Dedifferentiated amniotic fluid mesenchymal stem cell (primary cell): ENCODE measurements at regions not wholly inside any gene's neighbourhood (a gene's known extent, or its start where the extent isn't known, plus 50 kb on each side); places are given as distances from the start of the nearest gene placed in this dataset.
A peak's percentile ranks its signal among the peaks of the same experiment; 100 is the strongest.
"Not testable (repeated sequence)": the region's sequence is repeated elsewhere in the genome, so short reads cannot be mapped to it uniquely, and the experiment has no call there.

ENCODE experiments used
- DNase-seq: peaks from one replicate; pipeline ENCODE4 v3.0.0-alpha.2; 2016; ENCODE audit errors: extremely low spot score

DNA sequence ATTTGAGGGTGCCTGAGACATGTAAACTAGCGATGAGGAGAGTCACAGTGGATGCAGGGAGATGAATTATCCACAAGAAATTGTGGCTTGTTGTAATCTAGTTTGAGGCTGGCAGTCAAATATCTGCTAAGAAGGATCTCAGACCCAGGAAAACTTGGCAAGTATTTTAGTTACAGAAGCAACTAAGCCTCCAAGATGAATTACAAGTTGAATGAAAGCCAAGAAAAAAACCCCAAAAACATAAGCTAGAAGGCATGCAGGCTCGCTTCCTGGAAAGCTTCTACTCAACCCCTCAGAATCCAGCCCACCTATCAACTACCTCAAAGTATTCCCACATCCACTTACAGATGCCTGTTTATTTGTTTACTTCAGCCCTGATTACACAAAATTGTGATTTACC lies 696.9 kb downstream of the MAT2B start:
- peak; percentile 35 for DNase-seq

DNA sequence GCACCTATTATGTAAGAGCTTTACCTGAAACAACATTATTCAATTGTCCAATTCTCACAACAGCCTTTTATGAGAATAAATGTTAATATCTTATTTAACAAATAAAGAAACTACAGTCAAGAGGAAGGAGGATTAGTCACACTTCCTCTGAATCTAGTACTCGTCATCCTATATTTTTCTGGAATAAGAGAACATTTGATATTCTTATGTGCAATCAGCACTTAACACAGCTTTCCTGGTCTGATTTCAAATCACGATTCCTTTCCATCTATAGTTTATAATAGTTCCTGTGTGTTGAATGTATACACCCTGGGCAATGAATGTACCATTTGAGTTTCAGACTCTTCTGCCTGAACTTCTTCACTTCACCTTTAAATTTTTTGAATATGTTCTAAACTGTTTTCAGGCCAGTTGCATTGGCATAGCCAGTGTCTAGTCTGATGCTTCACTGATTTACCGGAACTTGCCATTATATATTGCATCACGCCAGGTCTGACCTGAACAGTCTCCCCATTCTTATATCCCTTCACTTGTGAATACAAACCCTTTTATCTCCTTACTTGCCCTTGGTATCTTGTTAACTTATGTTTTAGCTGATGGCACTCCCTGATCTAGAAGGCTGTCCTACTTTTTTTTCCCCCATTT lies 698.3 kb downstream of the MAT2B start:
- no peak for DNase-seq

GRCh38 chr5:164204338-164204946 lies 699.0 kb downstream of the MAT2B start:
- DNase-seq, result peak; percentile 93

- DNase-seq, result no peak
These were observed 700.8 kb downstream of the MAT2B start for GRCh38 chr5:164206196-164206595.

DNA sequence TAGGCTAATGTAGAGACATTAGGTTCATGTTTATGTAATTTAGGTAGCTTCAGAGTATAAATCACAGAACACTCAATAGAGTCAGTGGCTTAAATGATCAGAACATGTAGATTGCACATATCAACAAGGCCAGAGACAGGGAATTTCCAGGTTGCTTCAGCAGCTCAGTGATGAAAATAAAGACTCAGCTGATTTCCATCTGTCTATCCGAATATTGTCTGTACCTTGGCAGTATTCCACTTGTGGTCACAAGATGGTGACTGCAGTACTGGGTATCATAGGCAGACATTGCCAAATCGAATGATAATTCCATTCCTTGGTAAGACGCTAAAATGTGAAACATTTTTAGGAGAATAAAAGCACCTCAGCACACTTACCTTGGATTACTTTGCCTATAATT lies 702.2 kb downstream of the MAT2B start:
- DNase-seq, result no peak

GRCh38 chr5:164210491-164210890 lies 705.1 kb downstream of the MAT2B start:
- DNase-seq, result no peak

- no peak for DNase-seq
These were observed 709.3 kb downstream of the MAT2B start for GRCh38 chr5:164214698-164215097.

DNA sequence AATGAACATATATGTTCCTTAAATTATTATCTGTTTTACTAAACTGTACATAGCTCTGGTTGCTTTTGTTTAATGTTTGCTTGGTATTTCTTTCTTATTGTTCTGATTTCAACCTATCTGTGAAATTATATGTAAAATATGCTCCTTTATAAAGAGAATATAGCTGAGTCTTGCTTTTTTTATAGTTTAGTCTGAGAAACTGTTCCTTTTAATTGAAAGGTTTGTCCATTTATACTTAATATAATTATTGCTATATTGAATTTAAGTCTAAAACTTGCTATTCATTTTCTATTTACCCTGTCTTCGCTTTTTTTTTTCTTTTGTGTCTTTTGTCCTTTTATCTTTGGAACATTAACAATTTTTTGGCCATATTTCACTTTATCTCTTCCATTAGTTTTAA lies 712.0 kb downstream of the MAT2B start:
- no peak for DNase-seq

DNA sequence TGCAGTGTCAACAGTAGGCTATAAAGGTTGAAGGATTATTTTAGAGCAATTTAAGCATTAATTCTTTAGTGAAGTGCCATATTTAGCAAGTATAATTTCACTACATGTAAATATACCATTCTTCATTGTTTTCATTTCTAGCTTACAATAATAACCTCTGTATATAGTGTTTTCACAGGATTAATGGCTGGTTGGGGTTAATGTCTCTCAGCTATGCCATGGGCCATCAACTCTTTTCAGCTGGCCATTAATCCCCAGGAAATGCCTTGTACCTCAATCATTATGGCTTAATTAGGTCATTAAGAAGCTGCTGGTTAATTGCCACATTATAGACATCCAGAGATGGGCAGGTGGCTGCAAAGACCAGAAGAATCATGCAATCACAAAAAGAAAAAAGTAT lies 715.1 kb downstream of the MAT2B start:
- DNase-seq, result no peak

GRCh38 chr5:164224236-164224635 lies 718.8 kb downstream of the MAT2B start:
- no peak for DNase-seq

DNA sequence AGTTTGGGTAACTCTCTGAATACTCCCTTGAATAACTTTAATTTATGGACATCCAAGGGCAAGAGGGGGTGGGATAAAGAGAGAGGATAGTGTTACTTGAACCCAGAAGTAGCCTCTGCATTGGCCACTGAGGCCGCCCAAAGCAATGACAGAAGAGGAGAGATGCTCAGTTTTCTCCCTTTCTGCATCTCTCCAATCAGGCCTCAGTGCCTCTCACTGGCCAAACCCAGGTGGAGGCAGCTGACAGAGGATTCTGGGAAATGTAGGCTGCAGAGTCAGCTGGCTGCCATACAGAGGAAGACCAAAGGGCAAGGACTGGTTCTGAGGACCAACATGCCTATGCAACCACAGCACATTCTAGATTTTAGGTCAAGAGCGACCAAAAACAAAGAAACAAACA lies 719.4 kb downstream of the MAT2B start:
- no peak for DNase-seq

DNA sequence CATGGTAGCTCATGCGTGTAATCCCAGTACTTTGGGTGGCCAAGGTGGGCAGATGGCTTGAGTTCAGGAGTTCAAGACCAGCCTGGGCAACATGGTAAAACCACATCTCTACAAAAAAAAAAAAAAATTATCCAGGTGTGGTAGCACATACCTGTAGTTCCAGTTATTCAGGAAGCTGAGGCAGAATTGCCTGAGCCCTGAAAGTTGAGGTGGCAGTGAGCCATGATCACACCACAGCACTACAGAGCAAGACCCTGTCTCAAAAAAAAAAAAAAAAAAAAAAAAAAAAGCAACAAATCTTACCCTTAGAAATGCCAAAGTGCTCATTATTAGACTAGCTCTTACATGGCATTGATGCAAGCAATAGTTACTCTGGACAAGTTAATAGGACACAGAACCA lies 724.9 kb downstream of the MAT2B start:
- DNase-seq, result no peak

DNA sequence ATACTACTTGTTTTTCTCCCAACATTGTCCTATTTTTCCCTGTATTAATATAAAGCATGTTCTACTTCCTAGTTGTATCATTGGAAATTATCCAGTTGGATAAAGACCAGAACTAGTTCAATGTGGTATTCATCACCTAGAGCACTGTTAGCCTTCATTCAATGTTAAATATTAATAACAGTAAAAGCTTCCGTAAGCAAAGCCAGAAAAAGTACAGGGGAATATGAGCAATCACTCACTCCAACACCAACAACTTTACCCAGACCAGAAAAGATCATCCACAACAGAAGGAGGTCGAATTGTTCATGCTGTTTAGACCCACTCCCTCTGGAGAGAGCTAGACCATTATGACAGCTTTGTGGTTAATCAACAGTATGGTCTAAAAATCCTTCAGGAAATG lies 728.4 kb downstream of the MAT2B start:
- no peak for DNase-seq

GRCh38 chr5:164234321-164234720 lies 728.9 kb downstream of the MAT2B start:
- no peak for DNase-seq

DNA sequence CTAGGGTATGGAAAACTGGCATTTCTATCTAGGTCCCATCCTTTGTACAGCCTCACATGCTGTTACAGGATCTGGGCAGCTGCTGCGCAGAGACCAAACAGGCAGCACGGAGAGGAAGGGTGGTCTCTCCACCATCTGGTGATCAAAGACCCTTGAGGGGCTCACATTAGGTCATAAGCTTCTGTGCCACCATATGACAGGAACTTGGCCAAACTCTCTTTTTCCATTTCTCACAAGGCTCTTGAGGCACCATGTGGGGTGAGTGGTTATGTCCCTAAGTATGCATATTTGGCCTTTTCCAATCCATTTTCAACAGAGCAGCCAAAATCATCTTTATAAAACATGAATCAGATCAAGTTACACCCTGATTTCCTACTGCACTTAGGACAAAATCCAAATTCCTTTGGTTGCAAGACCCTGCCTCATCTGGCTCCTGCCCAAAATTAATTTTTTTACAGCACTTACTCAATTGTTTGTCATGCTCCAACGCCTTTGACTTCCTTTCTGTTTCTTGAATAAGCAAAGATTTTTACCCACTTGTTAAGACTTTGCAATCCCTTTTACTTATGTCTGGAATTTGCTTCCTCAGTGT lies 730.0 kb downstream of the MAT2B start:
- peak; percentile 21 for DNase-seq

- DNase-seq, result peak; percentile 20
These were observed 732.1 kb downstream of the MAT2B start for GRCh38 chr5:164237486-164237885.

GRCh38 chr5:164251781-164252180 lies 746.4 kb downstream of the MAT2B start:
- DNase-seq, result not testable (repeated sequence)

DNA sequence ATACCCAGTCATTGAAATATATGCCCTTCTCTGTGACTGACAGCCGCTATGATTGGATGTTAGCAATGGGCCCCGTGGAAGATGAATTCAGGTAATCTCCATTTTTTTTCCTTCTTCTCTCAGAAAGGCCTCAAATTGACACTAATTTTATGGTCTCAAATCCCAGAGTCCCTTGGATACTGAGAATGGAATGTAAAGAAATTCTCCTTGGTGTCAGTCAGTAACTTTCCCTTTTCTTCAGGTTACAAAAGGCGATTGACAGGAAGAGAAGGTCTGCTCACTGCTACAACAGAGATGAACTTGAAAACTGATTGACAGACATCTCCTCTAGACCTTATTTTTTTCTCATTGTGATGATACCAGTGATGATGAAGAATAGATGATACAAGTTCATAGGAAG lies 748.3 kb downstream of the MAT2B start:
- no peak for DNase-seq

DNA sequence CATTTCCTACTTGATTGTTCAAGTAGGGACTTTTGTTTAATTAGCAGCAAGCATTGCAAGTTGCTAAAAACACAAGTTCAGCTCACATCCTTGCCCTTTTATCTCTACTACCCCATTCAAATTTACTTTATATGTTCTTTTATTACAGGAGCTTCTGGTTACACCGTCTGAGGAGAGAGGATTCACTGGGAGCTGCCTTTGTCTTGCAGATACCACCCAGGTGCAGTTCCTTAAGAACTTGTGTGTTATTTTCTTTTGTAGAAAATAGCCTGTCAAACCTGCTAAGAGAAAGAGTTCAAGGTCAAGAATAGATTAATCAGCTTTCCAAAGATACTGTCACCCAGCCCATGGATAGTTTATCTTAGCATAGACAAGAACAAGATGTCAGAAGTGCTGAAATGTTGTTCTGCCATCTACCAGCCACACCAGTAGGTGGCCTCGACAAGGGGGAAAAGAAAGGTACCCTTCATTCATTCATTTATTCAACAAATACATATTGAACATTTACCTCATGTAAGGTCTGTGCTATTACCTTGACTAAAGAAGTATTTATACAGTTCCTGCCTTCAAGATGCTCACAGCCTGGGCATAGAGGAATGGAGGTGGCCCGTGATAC lies 750.3 kb downstream of the MAT2B start:
- no peak for DNase-seq

DNA sequence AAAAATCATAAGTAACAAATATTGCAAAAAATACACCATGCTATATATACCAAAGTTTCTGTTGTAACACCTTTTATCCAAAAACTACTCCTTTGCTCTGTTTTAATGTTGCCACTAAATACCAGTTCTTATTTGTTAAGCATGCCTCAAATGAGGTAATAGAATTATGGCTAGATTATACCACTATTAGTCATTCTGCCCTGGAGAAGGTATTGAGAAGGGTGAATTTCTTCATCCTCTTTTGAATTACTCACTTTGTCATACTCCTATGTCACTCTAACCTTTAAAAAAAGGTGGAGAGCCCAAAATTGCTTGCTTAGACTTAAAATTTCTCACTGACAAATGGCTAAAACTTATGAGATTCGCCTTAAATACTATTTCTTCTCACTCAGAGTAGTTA lies 750.9 kb downstream of the MAT2B start:
- DNase-seq, result no peak

- no peak for DNase-seq
These were observed 751.5 kb downstream of the MAT2B start for GRCh38 chr5:164256954-164257353.

DNA sequence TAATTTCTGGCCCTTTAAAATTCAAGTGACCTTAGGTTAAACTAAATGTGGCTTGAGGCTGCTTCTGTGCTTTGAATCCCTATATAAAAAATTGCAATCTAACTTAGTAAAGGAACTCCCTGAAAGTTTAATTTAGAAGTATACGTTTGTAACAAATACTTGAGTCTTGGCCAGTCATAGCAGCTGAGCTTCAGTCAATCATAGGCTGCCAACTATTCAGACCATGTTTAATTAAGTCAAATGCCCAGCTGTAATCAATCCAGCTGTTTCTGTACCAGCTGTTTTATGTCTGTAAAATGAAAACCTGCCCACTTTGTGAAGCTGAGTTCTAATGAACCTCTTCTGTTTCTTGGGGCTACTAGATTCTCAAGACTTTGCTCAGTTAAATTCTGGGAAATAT lies 760.1 kb downstream of the MAT2B start:
- no peak for DNase-seq

DNA sequence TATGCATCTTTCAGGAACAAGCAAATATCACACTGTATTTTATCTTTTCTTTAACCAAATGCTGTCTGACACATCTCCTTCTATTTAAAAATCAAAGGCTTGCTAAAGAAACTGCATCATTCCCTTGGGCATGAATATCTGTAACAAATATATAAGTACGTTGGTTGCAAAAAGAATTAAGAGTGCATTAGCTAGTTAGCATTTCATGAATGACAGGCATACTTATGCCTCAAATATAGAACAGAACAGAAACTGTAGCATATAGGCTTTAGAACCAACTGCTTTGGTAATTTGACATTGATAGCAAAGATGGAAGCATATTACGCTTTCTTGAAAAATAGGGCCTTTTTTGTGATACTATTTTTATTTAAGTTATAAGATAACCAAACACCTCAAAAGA lies 761.2 kb downstream of the MAT2B start:
- no peak for DNase-seq
